ENCODE measurements at regions not wholly inside any gene's neighbourhood (a gene's known extent, or its start where the extent isn't known, plus 50 kb on each side); places are given as distances from the start of the nearest gene placed in this dataset.

GRCh38 chr1:58917436-58917835 lies 133.6 kb upstream of the JUN start:
- TF ChIP-seq FOXM1 (IDR thresholded peaks at IDR 0.05; ENCODE audit: borderline replicate concordance, low read depth) (no peak), CEBPB (IDR thresholded peaks at IDR 0.05) (no peak), EGR1 (IDR thresholded peaks at IDR 0.05) (no peak), NFIC (IDR thresholded peaks at IDR 0.05) (no peak), YY1 (IDR thresholded peaks at IDR 0.05; ENCODE audit: low read depth) (no peak), CREB1 (IDR thresholded peaks at IDR 0.05; ENCODE audit: low read depth) (no peak), TEAD4 (IDR thresholded peaks at IDR 0.05) (no peak), TAF1 (IDR thresholded peaks at IDR 0.05; ENCODE audit: low read depth) (no peak), RAD21 (IDR thresholded peaks at IDR 0.05; ENCODE audit: low read depth) (no peak), USF1 (IDR thresholded peaks at IDR 0.05) (no peak), MAX (IDR thresholded peaks at IDR 0.05) (no peak), ZBTB7A (IDR thresholded peaks at IDR 0.05; ENCODE audit: low read depth) (no peak), TCF12 (IDR thresholded peaks at IDR 0.05; ENCODE audit: low read depth) (no peak), EP300 (IDR thresholded peaks at IDR 0.05; ENCODE audit: borderline replicate concordance) (no peak)
- TF ChIP-seq, protein P1, sequence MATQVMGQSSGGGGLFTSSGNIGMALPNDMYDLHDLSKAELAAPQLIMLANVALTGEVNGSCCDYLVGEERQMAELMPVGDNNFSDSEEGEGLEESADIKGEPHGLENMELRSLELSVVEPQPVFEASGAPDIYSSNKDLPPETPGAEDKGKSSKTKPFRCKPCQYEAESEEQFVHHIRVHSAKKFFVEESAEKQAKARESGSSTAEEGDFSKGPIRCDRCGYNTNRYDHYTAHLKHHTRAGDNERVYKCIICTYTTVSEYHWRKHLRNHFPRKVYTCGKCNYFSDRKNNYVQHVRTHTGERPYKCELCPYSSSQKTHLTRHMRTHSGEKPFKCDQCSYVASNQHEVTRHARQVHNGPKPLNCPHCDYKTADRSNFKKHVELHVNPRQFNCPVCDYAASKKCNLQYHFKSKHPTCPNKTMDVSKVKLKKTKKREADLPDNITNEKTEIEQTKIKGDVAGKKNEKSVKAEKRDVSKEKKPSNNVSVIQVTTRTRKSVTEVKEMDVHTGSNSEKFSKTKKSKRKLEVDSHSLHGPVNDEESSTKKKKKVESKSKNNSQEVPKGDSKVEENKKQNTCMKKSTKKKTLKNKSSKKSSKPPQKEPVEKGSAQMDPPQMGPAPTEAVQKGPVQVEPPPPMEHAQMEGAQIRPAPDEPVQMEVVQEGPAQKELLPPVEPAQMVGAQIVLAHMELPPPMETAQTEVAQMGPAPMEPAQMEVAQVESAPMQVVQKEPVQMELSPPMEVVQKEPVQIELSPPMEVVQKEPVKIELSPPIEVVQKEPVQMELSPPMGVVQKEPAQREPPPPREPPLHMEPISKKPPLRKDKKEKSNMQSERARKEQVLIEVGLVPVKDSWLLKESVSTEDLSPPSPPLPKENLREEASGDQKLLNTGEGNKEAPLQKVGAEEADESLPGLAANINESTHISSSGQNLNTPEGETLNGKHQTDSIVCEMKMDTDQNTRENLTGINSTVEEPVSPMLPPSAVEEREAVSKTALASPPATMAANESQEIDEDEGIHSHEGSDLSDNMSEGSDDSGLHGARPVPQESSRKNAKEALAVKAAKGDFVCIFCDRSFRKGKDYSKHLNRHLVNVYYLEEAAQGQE (IDR thresholded peaks at IDR 0.05; ENCODE audit: low read depth) = no peak

GRCh38 chr1:58919226-58919958 lies 135.5 kb upstream of the JUN start:
- no peak for TF ChIP-seq USF1 (IDR thresholded peaks at IDR 0.05)
- TF ChIP-seq TEAD4 (IDR thresholded peaks at IDR 0.05) = no peak
- no peak for TF ChIP-seq MAX (IDR thresholded peaks at IDR 0.05)
- no peak for TF ChIP-seq EP300 (IDR thresholded peaks at IDR 0.05; ENCODE audit: borderline replicate concordance)
- no peak for TF ChIP-seq YY1 (IDR thresholded peaks at IDR 0.05; ENCODE audit: low read depth)
- no peak for TF ChIP-seq ZBTB7A (IDR thresholded peaks at IDR 0.05; ENCODE audit: low read depth)
- TF ChIP-seq FOXM1 (IDR thresholded peaks at IDR 0.05; ENCODE audit: borderline replicate concordance, low read depth) = no peak
- no peak for TF ChIP-seq TAF1 (IDR thresholded peaks at IDR 0.05; ENCODE audit: low read depth)
- TF ChIP-seq CEBPB (IDR thresholded peaks at IDR 0.05) = no peak
- TF ChIP-seq NFIC (IDR thresholded peaks at IDR 0.05) = no peak
- no peak for TF ChIP-seq CREB1 (IDR thresholded peaks at IDR 0.05; ENCODE audit: low read depth)
- TF ChIP-seq TCF12 (IDR thresholded peaks at IDR 0.05; ENCODE audit: low read depth) = no peak
- TF ChIP-seq, protein P1 (IDR thresholded peaks at IDR 0.05; ENCODE audit: low read depth) = no peak

GRCh38 chr1:58919959-58920321 lies 136.1 kb upstream of the JUN start:
- TF ChIP-seq RAD21 (IDR thresholded peaks at IDR 0.05; ENCODE audit: low read depth) = no peak
- no peak for TF ChIP-seq NFIC (IDR thresholded peaks at IDR 0.05)
- TF ChIP-seq, protein P1 (IDR thresholded peaks at IDR 0.05; ENCODE audit: low read depth) = no peak
- no peak for TF ChIP-seq EGR1 (IDR thresholded peaks at IDR 0.05)
- TF ChIP-seq TAF1 (IDR thresholded peaks at IDR 0.05; ENCODE audit: low read depth) = no peak
- TF ChIP-seq CEBPB (IDR thresholded peaks at IDR 0.05) = no peak
- TF ChIP-seq TEAD4 (IDR thresholded peaks at IDR 0.05) = no peak
- no peak for TF ChIP-seq USF1 (IDR thresholded peaks at IDR 0.05)
- TF ChIP-seq MAX (IDR thresholded peaks at IDR 0.05) = no peak

DNA sequence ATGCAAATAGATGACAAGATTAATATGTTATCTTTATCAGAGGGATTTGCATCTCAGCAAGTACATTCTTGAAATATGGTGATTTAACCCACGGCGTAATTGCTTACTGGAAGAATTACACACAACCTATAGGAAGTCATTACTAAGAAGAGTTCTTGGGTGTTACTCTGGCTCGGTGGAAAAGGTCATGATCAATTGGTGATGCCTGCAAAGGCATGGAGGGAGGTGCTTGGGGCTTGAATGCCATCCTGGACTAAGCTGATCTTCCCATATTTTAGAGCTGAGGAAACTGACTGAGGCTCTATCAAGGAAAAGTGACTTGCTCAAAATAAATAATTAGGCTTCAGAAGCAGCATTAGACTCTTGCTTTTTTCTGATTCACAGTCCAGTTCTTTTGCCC lies 137.5 kb upstream of the JUN start:
- TF ChIP-seq, protein P1 (IDR thresholded peaks at IDR 0.05; ENCODE audit: low read depth) = no peak
- no peak for TF ChIP-seq FOXM1 (IDR thresholded peaks at IDR 0.05; ENCODE audit: borderline replicate concordance, low read depth)
- TF ChIP-seq TAF1 (IDR thresholded peaks at IDR 0.05; ENCODE audit: low read depth) = no peak
- TF ChIP-seq MAX (IDR thresholded peaks at IDR 0.05) = no peak
- no peak for TF ChIP-seq TEAD4 (IDR thresholded peaks at IDR 0.05)
- no peak for TF ChIP-seq NFIC (IDR thresholded peaks at IDR 0.05)
- no peak for TF ChIP-seq YY1 (IDR thresholded peaks at IDR 0.05; ENCODE audit: low read depth)
- no peak for TF ChIP-seq CREB1 (IDR thresholded peaks at IDR 0.05; ENCODE audit: low read depth)
- no peak for TF ChIP-seq CEBPB (IDR thresholded peaks at IDR 0.05)

Data from Ishikawa (cell line).